A549 (cell line): ENCODE measurements at regions not wholly inside any gene's neighbourhood (a gene's known extent, or its start where the extent isn't known, plus 50 kb on each side); places are given as distances from the start of the nearest gene placed in this dataset.

Experiments used
- ATAC-seq, 2 experiments: fragments of 200-7000 bp in 1 of 2; fragments of >200 bp in 1 of 2; cut with Nextera tagmentation in 1 of 2; cut with Tn5 transposase in 1 of 2; 3 replicates each; pipeline versions ENCODE4 v1.8.0 to v1.9.1; 2018 to 2020; ENCODE audit warnings: mild to moderate bottlenecking in 1 of 2, moderate library complexity in 1 of 2
- CTCF ChIA-PET: fragments of 300-600 bp; sonication (Branson Sonifier 250); formaldehyde crosslinking; extraction: SDS; loops from one replicate; lab custom pipeline; 2021; ENCODE audit warnings: antibody characterized with exemption, inconsistent platforms; lab: Yijun Ruan, JAX
- POLR2A ChIA-PET: fragments of 350-600 bp; formaldehyde crosslinking; extraction: SDS; loops from one replicate; lab custom pipeline; 2021; ENCODE audit warnings: antibody characterized with exemption, inconsistent platforms; lab: Yijun Ruan, JAX
- DNase-seq, 2 experiments: peaks; one replicate each; pipeline versions ENCODE4 v3.0.0 to v3.0.0-alpha.2; 2011 to 2016; ENCODE audit warnings: low read depth in 1 of 2, low spot score in 1 of 2
- FAIRE-seq: peaks from 2 replicates; lab custom pipeline; 2011; peaks lifted over from hg19 to GRCh38; lab: Jason Lieb, UNC
- H3K27ac ChIP-seq, 2 experiments: fragments of >200 bp; sonication (Bioruptor Twin); formaldehyde crosslinking; 3 replicates each; pipeline ENCODE4 v1.5.1; 2016 to 2017
- H3K4me1 ChIP-seq: fragments of >200 bp; sonication (Bioruptor Twin); formaldehyde crosslinking; 3 replicates; pipeline ENCODE4 v1.6.1; 2016
- H3K4me2 ChIP-seq: fragments of >200 bp; sonication (Bioruptor Twin); formaldehyde crosslinking; 3 replicates; pipeline ENCODE4 v1.6.1; 2016
- H3K4me3 ChIP-seq: fragments of >200 bp; sonication (Bioruptor Twin); formaldehyde crosslinking; 3 replicates; pipeline ENCODE4 v1.5.1; 2016
- H3K9me3 ChIP-seq: fragments of >200 bp; sonication (Bioruptor Twin); formaldehyde crosslinking; 3 replicates; pipeline ENCODE4 v1.6.1; 2016
- CBX2 ChIP-seq: fragments of 200-600 bp; sonication (generic); IDR thresholded peaks from 2 replicates; pipeline ENCODE4 v1.6.1; 2016; ENCODE audit warnings: low read depth, mild to moderate bottlenecking, borderline replicate concordance
- CBX8 ChIP-seq: fragments of 200-600 bp; sonication (generic); IDR thresholded peaks from 2 replicates; pipeline ENCODE4 v1.6.1; 2016
- CHD2 ChIP-seq: fragments of 150-350 bp; IDR thresholded peaks from 2 replicates; pipeline ENCODE4 v1.6.1; 2014; ENCODE audit warnings: low read length; ENCODE audit not compliant: partially characterized antibody
- EHF ChIP-seq: fragments of 250-450 bp; sonication (Bioruptor Pico); IDR thresholded peaks from 2 replicates; pipeline ENCODE4 v1.5.0; 2020; ENCODE audit warnings: mild to moderate bottlenecking
- EHMT2 ChIP-seq: fragments of 200-600 bp; sonication (generic); IDR thresholded peaks from 2 replicates; pipeline ENCODE4 v1.6.1; 2016; ENCODE audit warnings: antibody characterized with exemption, low read depth, mild to moderate bottlenecking, moderate library complexity
- GATA3 ChIP-seq: IDR thresholded peaks from 2 replicates; pipeline ENCODE4 v1.6.1; 2012; ENCODE audit warnings: borderline replicate concordance
- JUN ChIP-seq, 2 experiments: fragments of >200 bp; sonication (Bioruptor Twin); formaldehyde crosslinking; IDR thresholded peaks; 2 replicates in 1 of 2; 3 replicates in 1 of 2; pipeline ENCODE4 v1.6.1; 2016 to 2017
- JUNB ChIP-seq: fragments of >200 bp; sonication (Bioruptor Twin); formaldehyde crosslinking; IDR thresholded peaks from 2 replicates; pipeline ENCODE4 v1.6.1; 2016
- KDM1A ChIP-seq: fragments of 200-600 bp; sonication (generic); IDR thresholded peaks from 2 replicates; pipeline ENCODE4 v1.6.1; 2016; ENCODE audit warnings: low read depth, mild to moderate bottlenecking
- KDM5A ChIP-seq: fragments of 200-600 bp; sonication (generic); IDR thresholded peaks from 2 replicates; pipeline ENCODE4 v1.6.1; 2016; ENCODE audit warnings: antibody characterized with exemption, mild to moderate bottlenecking
- MAFK ChIP-seq: fragments of 450-650 bp; IDR thresholded peaks from 2 replicates; pipeline ENCODE4 v1.6.1; 2014; ENCODE audit not compliant: partially characterized antibody
- MAZ ChIP-seq: fragments of 150-350 bp; IDR thresholded peaks from 2 replicates; pipeline ENCODE4 v1.6.1; 2014; ENCODE audit warnings: antibody characterized with exemption, low read depth, low read length, borderline replicate concordance
- NPAS2 ChIP-seq: fragments of 250-450 bp; sonication (Bioruptor Pico); IDR thresholded peaks from 2 replicates; pipeline ENCODE4 v1.8.0; 2022; ENCODE audit warnings: mild to moderate bottlenecking, moderate library complexity, borderline replicate concordance
- NR3C1 ChIP-seq: fragments of >200 bp; sonication (Bioruptor Twin); formaldehyde crosslinking; IDR thresholded peaks from 3 replicates; pipeline ENCODE4 v1.6.1; 2017
- PHF8 ChIP-seq: fragments of 200-600 bp; sonication (generic); IDR thresholded peaks from 2 replicates; pipeline ENCODE4 v1.6.1; 2016; ENCODE audit warnings: low read depth, mild to moderate bottlenecking, antibody characterized with exemption, moderate library complexity, borderline replicate concordance
- RARB ChIP-seq: fragments of 250-450 bp; sonication (Bioruptor Pico); IDR thresholded peaks from 2 replicates; pipeline ENCODE4 v1.8.0; 2021; ENCODE audit warnings: mild to moderate bottlenecking, moderate library complexity
- RCOR1 ChIP-seq: fragments of 150-350 bp; IDR thresholded peaks from 2 replicates; pipeline ENCODE4 v1.6.1; 2014; ENCODE audit warnings: antibody characterized with exemption, low read length, low read depth
- RFX5 ChIP-seq: fragments of 450-650 bp; IDR thresholded peaks from 2 replicates; pipeline ENCODE4 v1.7.1; 2014; ENCODE audit warnings: antibody characterized with exemption, mild to moderate bottlenecking, moderate library complexity
- TP53 ChIP-seq: fragments of 250-450 bp; sonication (Bioruptor Pico); IDR thresholded peaks from 2 replicates; pipeline ENCODE4 v1.5.0; 2021; ENCODE audit warnings: mild to moderate bottlenecking, moderate library complexity
- ZNF302 ChIP-seq: fragments of 250-450 bp; sonication (Bioruptor Pico); IDR thresholded peaks from 2 replicates; pipeline ENCODE4 v1.9.0; 2021; ENCODE audit warnings: inconsistent platforms, mild to moderate bottlenecking, moderate library complexity
- ZSCAN20 ChIP-seq: fragments of 250-450 bp; sonication (Bioruptor Pico); IDR thresholded peaks from 2 replicates; pipeline ENCODE4 v1.8.0; 2022; ENCODE audit warnings: mild to moderate bottlenecking, moderate library complexity
- WGBS: methylation state at CpG from one replicate; pipeline ENCODE4 v1.1.6; 2017; ENCODE audit errors: missing lambda C conversion rate; 5-methylcytosine and 5-hydroxymethylcytosine counted together
- TF ChIP-seq, protein P1 (sequence below): fragments of >200 bp; sonication (Bioruptor Twin); formaldehyde crosslinking; IDR thresholded peaks from 2 replicates; pipeline ENCODE4 v1.6.1; 2016
- TF ChIP-seq, protein P2 (sequence below): fragments of 200-600 bp; sonication (generic); IDR thresholded peaks from 2 replicates; pipeline ENCODE4 v1.6.1; 2016; ENCODE audit warnings: antibody characterized with exemption, mild to moderate bottlenecking, moderate library complexity
- TF ChIP-seq, protein P3 (sequence below): fragments of 150-350 bp; IDR thresholded peaks from 2 replicates; pipeline ENCODE4 v1.6.1; 2014; ENCODE audit warnings: low read depth, mild to moderate bottlenecking, low read length
- TF ChIP-seq, protein P4 (sequence below): fragments of 450-650 bp; IDR thresholded peaks from 2 replicates; pipeline ENCODE4 v1.6.1; 2014; ENCODE audit warnings: antibody characterized with exemption
- TF ChIP-seq, protein P5 (sequence below): IDR thresholded peaks from 2 replicates; pipeline ENCODE4 v1.6.1; 2012; ENCODE audit warnings: low read depth, borderline replicate concordance

- ChIA-PET POLR2A (no interaction called here), CTCF (interaction anchor here (1.0 kb wide), 1 partner anchor 228 kb away, joined by 3 read pairs; no protein-coding TSS in a partner anchor)
- FAIRE-seq (no peak), DNase-seq (no peak), ATAC-seq (no peak)
- 0% methylated on average over 2 of the region's 2 CpGs for WGBS
- Histone ChIP-seq H3K4me2 (no peak overlapping the region), H3K4me3 (no peak overlapping the region), H3K4me1 (no peaks in the 10 kb centered on the region), H3K9me3 (peaks cover 14% of the 10 kb centered on the region), H3K27ac (no peak overlapping the region)
- no peak for TF ChIP-seq NPAS2 (CRISPR knock-in tag)
- peak; percentile 51 for TF ChIP-seq MAFK
These were observed 95.8 kb upstream of the WNT7A start for GRCh38 chr3:13975686-13976085.

DNA sequence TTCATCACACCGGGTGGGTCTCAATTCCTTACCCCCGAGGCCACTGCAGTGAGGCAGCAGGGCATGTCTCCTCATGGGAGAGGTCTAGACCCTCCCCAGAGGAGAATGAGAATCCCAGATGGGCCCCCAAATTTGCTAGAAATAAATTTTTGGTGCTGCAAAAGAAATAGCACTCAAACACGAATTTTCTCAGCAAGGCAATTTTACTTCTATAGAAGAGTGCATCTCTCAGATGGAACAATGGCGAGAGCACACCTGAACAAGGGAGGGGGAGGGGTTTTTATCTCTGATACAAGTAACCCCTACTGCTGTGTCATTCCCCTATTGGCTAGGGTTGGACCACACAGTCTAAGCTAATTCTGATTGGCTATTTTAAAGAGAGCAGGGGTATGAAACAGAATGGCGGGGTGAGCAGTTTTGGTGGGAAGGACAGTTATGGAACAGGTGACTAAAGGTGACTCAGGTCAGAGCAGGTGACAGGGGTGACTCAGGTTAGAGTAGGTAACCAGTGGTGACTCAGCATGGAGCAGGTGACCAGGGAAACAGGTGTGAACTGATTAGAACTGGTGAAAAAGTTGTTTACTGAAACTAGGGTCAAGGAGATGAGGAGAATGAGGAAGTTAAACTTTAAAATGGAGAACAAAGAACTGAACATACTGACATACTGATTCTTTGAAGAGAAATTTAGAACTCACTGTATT is 93.0 kb upstream of the WNT7A start:
- H3K4me3 ChIP-seq: no peak overlapping the region
- POLR2A ChIA-PET: no interaction called here
- ATAC-seq (no peak), FAIRE-seq (no peak), DNase-seq (no peak)
- H3K9me3 ChIP-seq: peaks cover 14% of the 10 kb centered on the region
- TF ChIP-seq, protein P1, sequence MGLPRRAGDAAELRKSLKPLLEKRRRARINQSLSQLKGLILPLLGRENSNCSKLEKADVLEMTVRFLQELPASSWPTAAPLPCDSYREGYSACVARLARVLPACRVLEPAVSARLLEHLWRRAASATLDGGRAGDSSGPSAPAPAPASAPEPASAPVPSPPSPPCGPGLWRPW: no peak
- TF ChIP-seq KDM1A (no peak), JUNB (no peak), GATA3 (no peak), RARB (no peak), TP53 (CRISPR knock-in tag) (no peak), EHF (no peak), ZNF302 (CRISPR knock-in tag) (no peak), EHMT2 (no peak), RFX5 (no peak), MAZ (no peak), CBX8 (no peak), NPAS2 (CRISPR knock-in tag) (no peak), CBX2 (no peak)
- TF ChIP-seq, protein P2, sequence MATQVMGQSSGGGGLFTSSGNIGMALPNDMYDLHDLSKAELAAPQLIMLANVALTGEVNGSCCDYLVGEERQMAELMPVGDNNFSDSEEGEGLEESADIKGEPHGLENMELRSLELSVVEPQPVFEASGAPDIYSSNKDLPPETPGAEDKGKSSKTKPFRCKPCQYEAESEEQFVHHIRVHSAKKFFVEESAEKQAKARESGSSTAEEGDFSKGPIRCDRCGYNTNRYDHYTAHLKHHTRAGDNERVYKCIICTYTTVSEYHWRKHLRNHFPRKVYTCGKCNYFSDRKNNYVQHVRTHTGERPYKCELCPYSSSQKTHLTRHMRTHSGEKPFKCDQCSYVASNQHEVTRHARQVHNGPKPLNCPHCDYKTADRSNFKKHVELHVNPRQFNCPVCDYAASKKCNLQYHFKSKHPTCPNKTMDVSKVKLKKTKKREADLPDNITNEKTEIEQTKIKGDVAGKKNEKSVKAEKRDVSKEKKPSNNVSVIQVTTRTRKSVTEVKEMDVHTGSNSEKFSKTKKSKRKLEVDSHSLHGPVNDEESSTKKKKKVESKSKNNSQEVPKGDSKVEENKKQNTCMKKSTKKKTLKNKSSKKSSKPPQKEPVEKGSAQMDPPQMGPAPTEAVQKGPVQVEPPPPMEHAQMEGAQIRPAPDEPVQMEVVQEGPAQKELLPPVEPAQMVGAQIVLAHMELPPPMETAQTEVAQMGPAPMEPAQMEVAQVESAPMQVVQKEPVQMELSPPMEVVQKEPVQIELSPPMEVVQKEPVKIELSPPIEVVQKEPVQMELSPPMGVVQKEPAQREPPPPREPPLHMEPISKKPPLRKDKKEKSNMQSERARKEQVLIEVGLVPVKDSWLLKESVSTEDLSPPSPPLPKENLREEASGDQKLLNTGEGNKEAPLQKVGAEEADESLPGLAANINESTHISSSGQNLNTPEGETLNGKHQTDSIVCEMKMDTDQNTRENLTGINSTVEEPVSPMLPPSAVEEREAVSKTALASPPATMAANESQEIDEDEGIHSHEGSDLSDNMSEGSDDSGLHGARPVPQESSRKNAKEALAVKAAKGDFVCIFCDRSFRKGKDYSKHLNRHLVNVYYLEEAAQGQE: no peak
- TF ChIP-seq, protein P3, sequence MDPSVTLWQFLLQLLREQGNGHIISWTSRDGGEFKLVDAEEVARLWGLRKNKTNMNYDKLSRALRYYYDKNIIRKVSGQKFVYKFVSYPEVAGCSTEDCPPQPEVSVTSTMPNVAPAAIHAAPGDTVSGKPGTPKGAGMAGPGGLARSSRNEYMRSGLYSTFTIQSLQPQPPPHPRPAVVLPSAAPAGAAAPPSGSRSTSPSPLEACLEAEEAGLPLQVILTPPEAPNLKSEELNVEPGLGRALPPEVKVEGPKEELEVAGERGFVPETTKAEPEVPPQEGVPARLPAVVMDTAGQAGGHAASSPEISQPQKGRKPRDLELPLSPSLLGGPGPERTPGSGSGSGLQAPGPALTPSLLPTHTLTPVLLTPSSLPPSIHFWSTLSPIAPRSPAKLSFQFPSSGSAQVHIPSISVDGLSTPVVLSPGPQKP: no peak
- H3K4me2 ChIP-seq: no peak overlapping the region
- CTCF ChIA-PET: no interaction called here
- 22% methylated on average over 5 of the region's 5 CpGs for WGBS
- no peaks in the 10 kb centered on the region for H3K4me1 ChIP-seq
- no peak overlapping the region for H3K27ac ChIP-seq

GRCh38 chr3:13966302-13966701 is 86.4 kb upstream of the WNT7A start:
- ChIA-PET POLR2A (no interaction called here), CTCF (no interaction called here)
- H3K4me2 ChIP-seq: no peak overlapping the region
- no peaks in the 10 kb centered on the region for H3K9me3 ChIP-seq
- H3K4me1 ChIP-seq: no peaks in the 10 kb centered on the region
- TF ChIP-seq CHD2 (no peak), RCOR1 (no peak), RFX5 (no peak), TP53 (CRISPR knock-in tag) (no peak), JUN (IDR thresholded peaks at IDR 0.05) (no peak), NR3C1 (no peak), KDM5A (no peak), NPAS2 (CRISPR knock-in tag) (no peak), ZSCAN20 (CRISPR knock-in tag) (no peak), EHF (no peak), PHF8 (no peak), MAZ (no peak)
- TF ChIP-seq, protein P4, sequence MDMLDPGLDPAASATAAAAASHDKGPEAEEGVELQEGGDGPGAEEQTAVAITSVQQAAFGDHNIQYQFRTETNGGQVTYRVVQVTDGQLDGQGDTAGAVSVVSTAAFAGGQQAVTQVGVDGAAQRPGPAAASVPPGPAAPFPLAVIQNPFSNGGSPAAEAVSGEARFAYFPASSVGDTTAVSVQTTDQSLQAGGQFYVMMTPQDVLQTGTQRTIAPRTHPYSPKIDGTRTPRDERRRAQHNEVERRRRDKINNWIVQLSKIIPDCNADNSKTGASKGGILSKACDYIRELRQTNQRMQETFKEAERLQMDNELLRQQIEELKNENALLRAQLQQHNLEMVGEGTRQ: no peak
- TF ChIP-seq, protein P5, sequence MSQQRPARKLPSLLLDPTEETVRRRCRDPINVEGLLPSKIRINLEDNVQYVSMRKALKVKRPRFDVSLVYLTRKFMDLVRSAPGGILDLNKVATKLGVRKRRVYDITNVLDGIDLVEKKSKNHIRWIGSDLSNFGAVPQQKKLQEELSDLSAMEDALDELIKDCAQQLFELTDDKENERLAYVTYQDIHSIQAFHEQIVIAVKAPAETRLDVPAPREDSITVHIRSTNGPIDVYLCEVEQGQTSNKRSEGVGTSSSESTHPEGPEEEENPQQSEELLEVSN: no peak
- no peak overlapping the region for H3K4me3 ChIP-seq
- ATAC-seq: no peak
- H3K27ac ChIP-seq: no peak overlapping the region
- WGBS: 3% methylated on average over 3 of the region's 3 CpGs
- FAIRE-seq: no peak
- DNase-seq: no peak
